Stomach (tissue), 4 donors: ENCODE measurements at regions not wholly inside any gene's neighbourhood (a gene's known extent, or its start where the extent isn't known, plus 50 kb on each side); places are given as distances from the start of the nearest gene placed in this dataset.

Experiments used
- CTCF ChIP-seq, 7 experiments: fragments of 450-650 bp in 4 of 7; fragments of 200-600 bp in 3 of 7; sonication (generic) in 3 of 7; IDR thresholded peaks; one replicate each; pipeline ENCODE4 v1.5.1; 2016 to 2019; ENCODE audit warnings: antibody characterized with exemption in 7 of 7, control low read depth in 2 of 7, mild to moderate bottlenecking in 1 of 7
- POLR2A ChIP-seq, 4 donors: fragments of 450-650 bp; IDR thresholded peaks; one replicate each; pipeline ENCODE4 v1.6.1; 2016; ENCODE audit warnings: antibody characterized with exemption in 4 of 4, control low read depth in 2 of 4, mild to moderate bottlenecking in 1 of 4, moderate library complexity in 1 of 4
- POLR2AphosphoS5 ChIP-seq, 3 donors: sonication (generic); formaldehyde crosslinking; IDR thresholded peaks; one replicate each; pipeline ENCODE4 v1.6.1; 2016; ENCODE audit warnings: antibody characterized with exemption in 3 of 3

- TF ChIP-seq POLR2A (IDR thresholded peaks at IDR 0.05): no peak
- TF ChIP-seq CTCF (IDR thresholded peaks at IDR 0.05): no peak
- TF ChIP-seq POLR2AphosphoS5 (IDR thresholded peaks at IDR 0.05): no peak
Measured at GRCh38 chr17:13770702-13771101, 169.0 kb upstream of the HS3ST3A1 start.
